ENCODE measurements at regions not wholly inside any gene's neighbourhood (a gene's known extent, or its start where the extent isn't known, plus 50 kb on each side); places are given as distances from the start of the nearest gene placed in this dataset.

- no peak for TF ChIP-seq EP300 (IDR thresholded peaks at IDR 0.05)
- no peak for TF ChIP-seq CTCF (IDR thresholded peaks at IDR 0.05)
- TF ChIP-seq POLR2A (IDR thresholded peaks at IDR 0.05): no peak
Measured at GRCh38 chr9:16161483-16161882, 608.6 kb downstream of the CCDC171 start.

Measured in tibial nerve (tissue), 4 donors.